GM23248 (cell line): ENCODE measurements at regions not wholly inside any gene's neighbourhood (a gene's known extent, or its start where the extent isn't known, plus 50 kb on each side); places are given as distances from the start of the nearest gene placed in this dataset.

Source experiments
- EZH2 ChIP-seq: fragments of 200-600 bp; sonication (generic); IDR thresholded peaks from 2 replicates; pipeline ENCODE4 v1.6.1; 2018; ENCODE audit warnings: antibody characterized with exemption, mild to moderate bottlenecking; ENCODE audit not compliant: insufficient read depth, poor library complexity, severe bottlenecking
- EZH2phosphoT487 ChIP-seq: fragments of 200-600 bp; sonication (generic); IDR thresholded peaks from 2 replicates; pipeline ENCODE4 v1.6.1; 2018; ENCODE audit warnings: antibody characterized with exemption, moderate library complexity, mild to moderate bottlenecking, low read depth; ENCODE audit not compliant: insufficient read depth

DNA sequence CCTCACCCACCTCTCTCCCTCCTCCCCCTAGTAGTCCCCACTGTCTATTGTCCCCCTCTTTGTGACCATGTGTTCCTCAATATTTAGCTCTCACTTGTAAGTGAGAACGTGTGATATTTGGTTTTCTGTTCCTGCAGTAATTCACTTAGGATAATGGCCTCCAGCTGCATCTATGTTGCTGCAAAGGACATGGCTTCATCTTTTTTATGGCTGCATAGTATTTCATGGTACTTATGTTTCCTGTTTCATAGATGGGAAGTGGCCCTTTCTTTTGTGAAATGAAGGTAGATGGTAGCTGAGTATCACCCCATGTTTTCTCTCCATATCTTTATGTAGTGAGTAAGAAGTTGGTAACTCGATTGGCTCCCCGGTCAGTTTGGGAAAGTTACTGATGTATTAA lies 66.6 kb upstream of the CREB3L1 start:
- TF ChIP-seq EZH2phosphoT487 (no peak), EZH2 (no peak)
